MM.1S (cell line): ENCODE measurements at regions not wholly inside any gene's neighbourhood (a gene's known extent, or its start where the extent isn't known, plus 50 kb on each side); places are given as distances from the start of the nearest gene placed in this dataset.

Source experiments
- EZH2 ChIP-seq: fragments of 300-600 bp; sonication (generic); optimal IDR thresholded peaks from 2 replicates; pipeline ENCODE3; 2017; ENCODE audit warnings: low read depth, mild to moderate bottlenecking, antibody characterized with exemption, low read length, mixed read lengths
- EZH2phosphoT487 ChIP-seq: fragments of 300-600 bp; sonication (generic); IDR thresholded peaks from 2 replicates; pipeline ENCODE4 v1.6.1; 2018; ENCODE audit warnings: antibody characterized with exemption, low read length
- TF ChIP-seq, protein P1 (sequence below): fragments of 300-600 bp; sonication (generic); IDR thresholded peaks from 2 replicates; pipeline ENCODE4 v1.5.1; 2016; ENCODE audit warnings: antibody characterized with exemption, low read length, mixed read lengths

DNA sequence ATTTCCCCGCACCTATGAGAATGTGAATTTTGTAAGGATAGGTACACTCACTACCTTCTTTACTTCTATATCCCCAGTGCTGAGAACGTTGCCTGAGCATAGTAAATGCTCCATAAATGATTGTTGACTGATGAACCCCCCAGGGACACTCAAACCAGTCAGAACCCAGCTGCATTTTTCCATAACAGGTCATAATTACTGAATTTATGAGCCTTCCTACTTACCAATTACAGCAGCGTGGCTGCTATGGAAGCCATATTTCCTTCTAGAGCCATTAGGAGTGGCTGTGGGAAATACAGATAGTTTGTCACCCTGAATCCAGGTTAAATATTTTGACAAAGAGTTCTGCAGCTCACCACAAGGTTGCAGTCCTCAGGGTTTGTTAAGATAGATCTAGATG, 135.0 kb downstream of the TAF11L14 start:
- TF ChIP-seq, protein P1, sequence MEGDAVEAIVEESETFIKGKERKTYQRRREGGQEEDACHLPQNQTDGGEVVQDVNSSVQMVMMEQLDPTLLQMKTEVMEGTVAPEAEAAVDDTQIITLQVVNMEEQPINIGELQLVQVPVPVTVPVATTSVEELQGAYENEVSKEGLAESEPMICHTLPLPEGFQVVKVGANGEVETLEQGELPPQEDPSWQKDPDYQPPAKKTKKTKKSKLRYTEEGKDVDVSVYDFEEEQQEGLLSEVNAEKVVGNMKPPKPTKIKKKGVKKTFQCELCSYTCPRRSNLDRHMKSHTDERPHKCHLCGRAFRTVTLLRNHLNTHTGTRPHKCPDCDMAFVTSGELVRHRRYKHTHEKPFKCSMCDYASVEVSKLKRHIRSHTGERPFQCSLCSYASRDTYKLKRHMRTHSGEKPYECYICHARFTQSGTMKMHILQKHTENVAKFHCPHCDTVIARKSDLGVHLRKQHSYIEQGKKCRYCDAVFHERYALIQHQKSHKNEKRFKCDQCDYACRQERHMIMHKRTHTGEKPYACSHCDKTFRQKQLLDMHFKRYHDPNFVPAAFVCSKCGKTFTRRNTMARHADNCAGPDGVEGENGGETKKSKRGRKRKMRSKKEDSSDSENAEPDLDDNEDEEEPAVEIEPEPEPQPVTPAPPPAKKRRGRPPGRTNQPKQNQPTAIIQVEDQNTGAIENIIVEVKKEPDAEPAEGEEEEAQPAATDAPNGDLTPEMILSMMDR = no peak
- TF ChIP-seq EZH2 = no peak
- no peak for TF ChIP-seq EZH2phosphoT487
